Stimulated activated CD4-positive, alpha-beta T cell treated with anti-CD3 and anti-CD28 coated beads, Interleukin-15, amount 100 ng/mL, for 24 hours (primary cell): ENCODE measurements at regions not wholly inside any gene's neighbourhood (a gene's known extent, or its start where the extent isn't known, plus 50 kb on each side); places are given as distances from the start of the nearest gene placed in this dataset.

Experiments
- DNase-seq: peaks from one replicate; pipeline ENCODE4 v3.0.0-alpha.2; 2020

- no peak for DNase-seq
Observed at GRCh38 chr5:178808886-178809285, 50.9 kb upstream of the ZNF354B start.

- DNase-seq = no peak
Observed at GRCh38 chr5:178801021-178801420, 58.7 kb upstream of the ZNF354B start.

- no peak for DNase-seq
Observed at GRCh38 chr5:178797546-178798440, 62.0 kb upstream of the ZNF354B start.

GRCh38 chr5:178797101-178797521 lies 62.6 kb upstream of the ZNF354B start:
- no peak for DNase-seq

- DNase-seq = no peak
Observed at GRCh38 chr5:178796165-178796945, 63.4 kb upstream of the ZNF354B start.

GRCh38 chr5:178794433-178794832 lies 64.0 kb upstream of the ZNF354A start:
- no peak for DNase-seq

- no peak for DNase-seq
Observed at GRCh38 chr5:178793696-178794095, 63.2 kb upstream of the ZNF354A start.

- DNase-seq = peak; percentile 49
Observed at GRCh38 chr5:178793151-178793550, 62.7 kb upstream of the ZNF354A start.

GRCh38 chr5:178791976-178792375 lies 61.5 kb upstream of the ZNF354A start:
- no peak for DNase-seq

- no peak for DNase-seq
Observed at GRCh38 chr5:178790371-178790770, 59.9 kb upstream of the ZNF354A start.

GRCh38 chr5:178788381-178789085 lies 58.1 kb upstream of the ZNF354A start:
- DNase-seq = no peak

GRCh38 chr5:178787889-178788288 lies 57.4 kb upstream of the ZNF354A start:
- DNase-seq = no peak

- DNase-seq = no peak
Observed at GRCh38 chr5:178786859-178787499, 56.5 kb upstream of the ZNF354A start.

- DNase-seq = no peak
Observed at GRCh38 chr5:178786417-178786816, 56.0 kb upstream of the ZNF354A start.

GRCh38 chr5:178785999-178786398 lies 55.5 kb upstream of the ZNF354A start:
- DNase-seq = no peak

GRCh38 chr5:178784391-178784790 lies 53.9 kb upstream of the ZNF354A start:
- DNase-seq = no peak

GRCh38 chr5:178781936-178782335 lies 51.5 kb upstream of the ZNF354A start:
- DNase-seq = no peak

GRCh38 chr5:178780581-178781498 lies 50.4 kb upstream of the ZNF354A start:
- DNase-seq = no peak
